ENCODE measurements at regions not wholly inside any gene's neighbourhood (a gene's known extent, or its start where the extent isn't known, plus 50 kb on each side); places are given as distances from the start of the nearest gene placed in this dataset.
A peak's percentile ranks its signal among the peaks of the same experiment; 100 is the strongest.
"Not testable (repeated sequence)": the region's sequence is repeated elsewhere in the genome, so short reads cannot be mapped to it uniquely, and the experiment has no call there.

- no peak for DNase-seq
Observed at GRCh38 chr6:144633886-144634285, 348.8 kb downstream of the UTRN start.

DNA sequence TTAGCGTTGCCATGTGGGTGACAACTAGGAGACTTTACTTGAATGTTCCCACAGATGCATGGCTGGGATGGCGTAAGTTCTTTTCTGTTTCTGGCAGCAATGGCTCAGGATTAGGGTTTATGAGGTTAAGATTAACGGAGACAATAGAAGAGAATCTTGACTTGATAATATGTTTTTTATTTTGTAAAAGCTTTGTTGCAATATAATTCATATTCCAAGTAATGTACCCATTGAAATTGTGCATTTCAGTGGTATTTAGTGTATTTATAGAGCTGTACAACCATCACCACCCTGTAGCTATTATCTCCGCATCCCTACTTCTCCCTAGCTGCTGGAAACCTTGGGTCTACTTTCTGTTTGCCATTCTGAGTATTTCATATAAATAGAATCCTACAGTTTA lies 349.2 kb downstream of the UTRN start:
- DNase-seq = no peak

- no peak for DNase-seq
Observed at GRCh38 chr6:144635051-144635450, 349.9 kb downstream of the UTRN start.

- not testable (repeated sequence) for DNase-seq
Observed at GRCh38 chr6:144636025-144636424, 350.9 kb downstream of the UTRN start.

- DNase-seq = no peak
Observed at GRCh38 chr6:144637541-144637940, 352.4 kb downstream of the UTRN start.

DNA sequence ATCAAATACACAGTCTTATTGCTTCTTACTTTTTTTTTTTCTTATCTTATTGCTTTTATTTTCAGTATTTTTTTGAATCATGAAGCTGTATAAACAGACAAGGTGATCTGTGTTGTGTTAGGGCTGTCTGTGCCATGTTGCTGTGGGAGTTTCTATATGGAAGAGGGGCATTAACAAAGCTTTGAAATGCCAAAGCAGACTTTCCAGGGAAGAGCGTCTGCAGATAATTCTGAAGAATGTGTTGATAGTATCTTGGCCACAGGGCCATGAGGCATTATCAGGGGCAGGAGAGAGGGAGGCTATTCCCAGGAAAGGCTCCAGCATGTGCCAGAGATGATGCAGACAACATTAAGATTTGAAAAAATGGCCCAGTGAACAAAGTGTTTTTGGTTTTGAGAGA lies 354.5 kb downstream of the UTRN start:
- DNase-seq = no peak

GRCh38 chr6:144641286-144641685 lies 356.2 kb downstream of the UTRN start:
- no peak for DNase-seq

DNA sequence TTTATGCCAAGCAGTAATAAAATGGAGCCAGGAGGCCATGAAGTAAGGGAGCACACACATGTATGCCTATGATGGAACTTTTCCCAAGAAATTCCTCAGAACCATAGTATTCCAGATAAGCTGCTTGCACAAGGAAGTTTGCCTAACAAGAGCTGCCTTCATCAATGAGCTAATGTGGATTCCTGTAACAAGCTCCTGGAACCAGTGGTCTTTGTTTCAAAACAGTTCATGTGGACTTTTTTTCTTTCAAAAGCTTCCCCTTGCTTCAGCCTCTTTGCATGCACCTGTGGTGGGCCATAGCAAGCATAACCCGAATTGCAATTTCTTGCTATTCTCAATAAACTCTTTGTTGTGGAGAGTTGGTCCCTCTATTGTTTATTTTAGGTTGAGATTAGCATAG lies 359.6 kb downstream of the UTRN start:
- no peak for DNase-seq

- no peak for DNase-seq
Observed at GRCh38 chr6:144646093-144647056, 361.2 kb downstream of the UTRN start.

DNA sequence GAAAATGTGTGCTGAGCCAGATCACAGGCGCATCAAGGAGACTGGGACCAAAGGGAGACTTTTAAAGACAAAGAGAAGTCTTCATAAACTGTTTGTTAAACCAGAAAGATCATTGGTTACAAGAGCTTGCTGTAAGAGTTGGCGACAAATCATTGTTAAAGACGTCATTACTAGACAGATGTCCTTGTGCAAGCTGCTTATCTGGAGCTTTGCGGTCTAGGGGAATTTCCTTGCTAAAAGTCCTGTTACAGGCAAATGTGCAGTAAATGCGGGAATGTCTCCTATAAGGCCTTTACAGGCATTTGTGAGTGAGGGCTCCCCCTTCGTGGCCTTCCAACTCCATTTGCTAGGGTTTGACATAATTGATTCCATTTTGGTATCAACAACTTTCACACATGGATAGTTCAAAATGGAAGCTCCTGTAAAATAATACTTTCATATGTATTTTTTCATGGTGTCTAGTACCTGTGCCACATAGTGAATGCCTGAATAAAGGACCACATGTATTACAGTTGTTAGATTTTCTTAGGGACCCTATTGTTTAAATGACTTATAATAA lies 362.4 kb downstream of the UTRN start:
- no peak for DNase-seq

- no peak for DNase-seq
Observed at GRCh38 chr6:144647971-144648651, 363.0 kb downstream of the UTRN start.

- DNase-seq = no peak
Observed at GRCh38 chr6:144649085-144649484, 363.9 kb downstream of the UTRN start.

DNA sequence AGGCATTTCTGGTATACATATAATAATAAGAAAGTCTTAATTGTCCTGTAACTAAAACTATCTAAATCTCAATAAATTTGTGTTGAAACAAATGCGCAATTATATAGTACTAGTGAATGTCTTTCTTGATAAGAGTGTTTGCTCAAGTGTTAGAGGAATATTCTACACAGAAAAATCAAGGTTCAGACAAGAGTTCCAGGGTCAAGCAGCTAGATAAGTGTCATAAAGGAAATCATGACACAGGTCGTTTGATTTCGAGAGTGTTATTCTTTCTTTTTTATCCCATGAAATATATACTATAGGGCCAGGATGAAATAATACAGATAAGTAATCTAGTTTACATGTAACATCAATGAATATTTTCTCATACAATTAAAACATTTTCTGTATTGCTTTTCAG lies 366.1 kb downstream of the UTRN start:
- DNase-seq = no peak

DNA sequence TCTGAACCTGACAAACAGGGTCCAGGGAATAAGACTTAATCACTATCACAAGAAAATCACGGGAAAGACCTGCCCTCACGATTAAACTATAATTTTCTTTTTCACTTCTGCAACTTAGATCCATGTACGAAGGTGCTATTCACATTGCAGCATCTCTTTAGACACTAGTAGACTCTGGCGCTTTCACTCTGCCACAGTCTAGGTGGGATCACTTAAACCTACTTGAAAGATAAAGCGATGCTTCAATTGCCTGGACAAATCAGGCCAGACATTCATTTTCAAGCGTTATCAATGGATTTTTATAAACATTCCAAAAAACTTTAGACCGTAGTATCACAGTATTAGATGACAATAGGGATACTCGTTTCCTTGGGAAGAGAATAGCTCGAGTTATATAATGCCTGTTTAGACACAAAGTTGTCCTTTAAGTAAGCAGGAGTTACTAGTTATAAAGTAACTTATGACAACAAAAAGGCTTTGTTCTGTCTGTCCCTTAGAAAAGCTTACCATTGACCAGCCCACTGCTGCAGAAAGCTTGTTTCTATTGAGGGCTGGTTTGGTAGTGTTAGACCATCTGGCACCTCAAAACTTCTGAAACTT lies 367.3 kb downstream of the UTRN start:
- DNase-seq = no peak

DNA sequence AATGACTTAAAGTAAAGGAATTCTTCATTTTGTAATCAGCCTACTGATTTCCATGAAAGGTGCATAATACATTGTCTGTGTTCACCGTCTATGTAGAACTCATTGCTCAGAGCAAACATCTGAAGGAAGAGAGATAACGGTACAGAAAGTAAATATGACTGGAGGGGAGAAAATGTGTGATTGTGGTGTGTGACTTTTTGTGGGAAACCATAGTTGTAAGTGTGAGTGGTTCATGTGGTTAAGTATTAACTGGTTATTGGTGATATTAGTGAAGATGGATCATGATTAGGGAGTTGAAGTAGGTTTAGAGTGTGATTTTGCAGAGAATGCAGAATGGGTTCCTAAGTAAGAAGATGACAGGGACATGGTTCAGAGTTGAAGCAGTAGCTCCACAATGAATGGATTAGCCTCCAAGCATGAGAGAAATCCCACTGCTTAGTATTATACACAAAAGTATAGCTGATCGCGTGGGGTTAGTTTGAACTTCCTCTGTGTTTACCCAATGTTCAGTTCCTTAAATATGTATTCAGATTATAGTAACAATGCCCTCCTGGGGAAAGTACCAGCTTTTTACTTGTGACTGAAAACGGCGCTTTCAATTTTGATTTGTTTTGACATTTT lies 368.9 kb downstream of the UTRN start:
- no peak for DNase-seq

GRCh38 chr6:144654506-144654905 lies 369.4 kb downstream of the UTRN start:
- DNase-seq = no peak

- DNase-seq = no peak
Observed at GRCh38 chr6:144655376-144655775, 370.2 kb downstream of the UTRN start.

GRCh38 chr6:144657691-144658090 lies 372.6 kb downstream of the UTRN start:
- no peak for DNase-seq

DNA sequence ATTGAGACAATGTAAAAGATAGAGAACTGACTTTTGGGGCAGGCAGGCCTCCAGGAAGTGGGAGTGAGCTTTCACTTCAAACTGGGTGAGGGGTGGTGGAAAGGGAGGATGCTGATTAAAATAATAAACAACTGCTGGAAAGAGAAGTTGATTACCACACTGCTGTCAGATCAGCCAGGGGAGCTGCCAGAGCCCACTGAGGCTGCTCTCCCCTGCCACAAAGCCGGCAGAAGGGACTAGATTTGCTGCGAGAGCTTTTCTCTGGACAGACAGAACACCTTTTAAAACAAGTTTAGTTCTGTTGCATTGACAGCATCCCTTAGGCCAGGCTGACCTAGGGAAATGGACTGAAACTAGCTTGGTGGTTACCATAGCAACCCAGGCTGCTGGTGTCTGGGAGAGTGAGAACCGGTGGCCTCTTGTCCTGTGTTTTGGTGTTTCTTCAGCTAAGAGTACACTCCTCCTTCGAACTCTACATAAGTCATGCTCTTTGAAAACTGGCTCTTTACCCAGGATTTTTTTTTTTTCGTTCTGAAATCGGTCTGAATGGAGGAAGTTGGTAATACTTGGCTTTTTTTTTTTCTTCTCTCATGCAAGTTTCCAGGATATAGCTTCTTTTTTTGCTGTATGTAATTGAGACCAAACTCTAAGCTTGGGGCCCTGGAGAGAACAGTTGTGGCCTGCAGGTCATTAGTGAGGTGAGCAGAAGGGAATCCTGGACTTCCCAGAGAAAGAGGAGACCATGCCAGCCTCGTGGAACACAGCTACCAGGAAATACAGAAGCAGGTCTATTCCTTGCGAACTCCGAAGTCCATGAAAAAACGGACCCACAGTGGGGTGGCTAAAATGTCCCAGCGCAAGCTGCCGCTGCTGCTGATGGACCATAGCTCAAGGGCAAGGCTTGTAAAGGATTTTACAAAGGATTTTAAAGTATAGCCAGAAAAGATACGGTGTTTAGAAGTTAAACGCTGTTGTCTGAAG lies 374.4 kb downstream of the UTRN start:
- no peak for DNase-seq

- DNase-seq = no peak
Observed at GRCh38 chr6:144660561-144661115, 375.5 kb downstream of the UTRN start.

- DNase-seq = peak; percentile 82
Observed at GRCh38 chr6:144661116-144661806, 376.1 kb downstream of the UTRN start.
